HG03342 (cell line): ENCODE measurements at regions not wholly inside any gene's neighbourhood (a gene's known extent, or its start where the extent isn't known, plus 50 kb on each side); places are given as distances from the start of the nearest gene placed in this dataset.

Source experiments
- ATAC-seq: cut with Tn5 transposase; IDR thresholded peaks from one replicate; pipeline ENCODE4 v1.9.1; 2021; ENCODE audit warnings: mild to moderate bottlenecking, moderate library complexity; ENCODE audit not compliant: unreplicated experiment

DNA sequence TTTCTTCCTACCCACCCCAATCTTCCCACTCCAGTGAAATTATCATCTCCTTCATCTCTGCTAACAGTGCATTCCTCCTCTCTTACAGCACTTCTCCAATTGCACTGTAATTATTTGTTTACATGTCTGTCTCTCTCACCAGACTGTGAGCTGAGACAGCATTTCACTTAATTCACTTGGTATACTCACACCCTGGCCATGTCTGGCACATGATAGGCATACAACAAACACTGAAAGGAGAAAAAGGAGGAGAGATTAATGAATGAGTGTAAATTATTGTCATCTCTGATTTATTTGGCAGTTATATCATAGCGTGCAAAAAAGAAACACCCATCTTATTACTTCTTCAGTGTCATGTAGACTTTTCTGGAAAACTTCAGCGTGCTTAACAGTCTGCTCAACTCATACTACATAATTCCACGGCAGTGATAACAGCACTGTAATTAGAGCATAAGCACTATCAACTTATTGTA lies 452.3 kb downstream of the ADAMTS20 start:
- no peak for ATAC-seq

DNA sequence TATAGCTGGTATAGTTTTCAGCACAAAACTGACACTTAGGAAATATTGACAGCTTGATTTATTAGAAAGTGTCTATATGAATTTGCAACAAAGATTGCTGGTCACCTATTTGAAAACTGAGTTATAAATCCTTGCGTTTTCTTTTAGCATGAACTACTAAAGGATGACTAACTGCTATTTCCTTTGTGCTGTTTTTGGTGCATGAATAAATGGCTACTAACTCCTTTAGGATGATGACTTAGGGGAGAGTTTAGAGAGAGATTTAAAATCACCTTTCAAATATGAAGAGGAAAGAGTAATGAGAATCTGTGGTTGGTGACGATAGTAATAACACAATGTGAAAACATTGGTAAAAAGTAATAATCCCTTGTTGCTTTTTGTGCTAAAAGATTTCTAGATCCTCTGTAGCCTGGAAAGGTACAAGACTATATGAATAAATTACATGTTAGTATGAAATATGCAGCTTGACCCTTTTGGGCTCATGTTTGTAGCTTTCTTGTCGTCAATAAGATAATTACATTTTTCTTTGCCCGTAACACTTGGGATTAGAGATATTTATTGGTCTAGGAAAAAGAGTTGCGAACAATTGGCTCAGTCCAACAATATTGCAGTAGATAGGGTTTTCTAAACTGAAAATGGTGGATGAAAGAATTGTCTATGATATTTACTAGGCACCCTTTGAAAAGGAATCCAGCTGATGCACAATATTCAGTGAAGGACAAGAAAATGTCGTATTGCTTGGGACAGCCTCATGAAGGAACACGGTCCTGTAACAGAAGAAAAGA lies 453.0 kb downstream of the ADAMTS20 start:
- no peak for ATAC-seq

DNA sequence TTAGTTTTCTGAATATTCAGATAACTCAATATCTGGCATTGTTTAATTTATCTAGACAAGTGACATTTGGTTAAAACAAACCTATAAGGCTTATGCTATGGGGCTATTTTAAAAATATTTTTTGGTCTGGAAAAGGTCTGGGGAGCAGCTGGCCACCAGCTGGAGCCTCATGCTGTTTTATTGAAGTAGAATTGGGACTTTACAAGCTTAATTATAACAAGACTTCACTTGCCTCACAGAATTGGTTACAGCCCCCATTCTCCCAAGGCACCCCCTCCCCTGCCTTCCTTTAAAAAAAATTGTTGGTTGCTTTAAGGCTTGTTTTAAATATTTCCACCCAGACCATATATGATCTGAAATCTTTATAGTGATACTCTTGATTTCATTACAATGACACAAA lies 453.9 kb downstream of the ADAMTS20 start:
- ATAC-seq = no peak

DNA sequence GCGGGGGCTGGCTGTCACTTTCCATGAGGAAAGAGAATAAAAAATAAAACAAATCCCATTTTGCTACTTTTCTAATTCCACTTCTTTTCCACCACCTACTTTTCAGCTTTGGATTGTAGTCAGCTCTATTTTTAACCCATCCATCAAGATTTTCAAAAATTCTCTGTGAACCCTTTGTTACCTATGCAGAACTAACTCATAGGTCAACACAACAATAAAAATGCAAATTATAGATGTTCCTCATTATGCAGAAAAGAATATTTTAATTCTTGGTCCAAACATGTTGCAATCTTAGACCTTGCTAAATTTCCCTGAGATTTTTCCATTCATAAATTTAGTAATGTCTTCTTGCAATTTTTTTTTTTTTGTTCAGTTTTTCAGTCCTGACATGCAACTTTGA lies 454.5 kb downstream of the ADAMTS20 start:
- no peak for ATAC-seq

DNA sequence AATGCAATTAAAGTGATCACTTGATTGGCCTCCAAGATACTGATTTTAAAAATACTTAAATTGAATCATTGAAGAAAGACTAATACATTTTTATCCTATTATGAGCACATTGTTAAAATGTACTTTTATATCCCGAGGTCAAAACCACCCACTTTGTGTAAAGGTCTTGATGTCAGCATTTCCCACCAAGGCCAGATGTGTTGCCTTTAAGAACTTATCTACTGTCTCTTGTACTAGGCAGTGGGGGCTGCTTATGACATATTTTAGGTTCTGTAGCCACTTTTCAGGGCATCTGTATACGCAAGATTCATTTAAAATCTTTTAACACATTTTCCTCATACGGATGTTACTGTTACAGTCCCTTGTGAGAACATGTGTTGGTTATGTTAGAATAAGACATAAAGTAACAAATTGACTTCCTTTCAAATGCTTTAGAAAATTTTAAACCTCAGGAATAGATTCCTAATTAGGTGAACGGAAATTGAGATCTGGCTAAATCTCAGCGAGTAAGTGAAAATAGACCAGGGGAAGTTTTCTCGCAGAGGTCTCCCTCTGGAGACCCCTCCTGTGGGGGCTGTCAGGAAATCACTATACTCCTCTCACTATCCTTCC lies 456.2 kb downstream of the ADAMTS20 start:
- no peak for ATAC-seq

DNA sequence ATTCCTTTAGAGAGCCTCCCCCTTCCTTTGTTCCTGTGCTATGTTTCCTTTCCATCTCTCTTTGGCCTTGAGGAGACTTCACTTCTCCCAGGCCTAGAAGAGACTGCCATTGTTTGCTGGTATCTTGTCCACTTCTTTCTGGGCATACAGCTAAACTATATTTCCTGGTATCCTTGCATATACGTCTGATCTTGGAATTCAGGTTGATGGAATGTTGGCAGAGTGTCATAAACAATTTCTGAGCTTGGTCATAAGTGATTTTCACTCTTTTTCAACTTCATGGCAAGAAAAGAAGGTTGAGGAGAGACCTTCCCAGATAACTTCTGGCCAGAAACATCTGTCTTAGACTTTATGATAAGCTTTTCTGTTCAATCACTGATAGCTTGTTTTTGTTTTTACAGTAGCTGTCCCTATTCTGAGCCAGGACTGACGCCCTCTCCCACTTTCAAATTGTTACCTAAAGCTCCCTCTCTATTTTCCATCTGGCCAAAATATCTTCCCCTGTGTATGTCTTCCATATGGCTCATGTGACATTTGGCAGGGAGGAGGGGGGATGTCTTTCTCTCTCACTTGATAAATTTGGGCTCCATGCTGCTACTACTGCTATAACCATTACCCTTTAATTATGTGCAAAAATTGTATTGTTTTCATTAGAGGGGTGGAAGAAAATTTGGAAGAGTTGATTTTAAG lies 457.0 kb downstream of the ADAMTS20 start:
- ATAC-seq = no peak

DNA sequence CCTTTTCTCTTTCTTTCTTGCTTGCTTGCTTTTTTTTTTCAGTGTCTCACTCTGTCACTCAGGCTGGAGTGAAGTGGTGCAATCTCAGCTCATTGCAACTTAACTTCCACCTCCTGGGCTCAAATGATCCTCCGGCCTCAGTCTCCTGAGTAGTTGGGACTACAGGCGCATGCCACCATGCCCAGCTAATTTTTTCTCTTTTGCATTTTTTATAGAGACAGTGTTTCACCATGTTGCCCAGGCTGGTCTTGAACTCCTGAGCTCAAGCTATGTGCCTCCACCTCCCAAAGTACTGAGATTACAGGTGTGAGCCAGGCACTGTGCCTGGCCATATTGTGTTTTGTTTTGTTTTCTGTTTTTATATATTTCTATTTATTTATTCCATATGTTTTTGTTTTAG lies 461.0 kb downstream of the ADAMTS20 start:
- ATAC-seq = no peak

DNA sequence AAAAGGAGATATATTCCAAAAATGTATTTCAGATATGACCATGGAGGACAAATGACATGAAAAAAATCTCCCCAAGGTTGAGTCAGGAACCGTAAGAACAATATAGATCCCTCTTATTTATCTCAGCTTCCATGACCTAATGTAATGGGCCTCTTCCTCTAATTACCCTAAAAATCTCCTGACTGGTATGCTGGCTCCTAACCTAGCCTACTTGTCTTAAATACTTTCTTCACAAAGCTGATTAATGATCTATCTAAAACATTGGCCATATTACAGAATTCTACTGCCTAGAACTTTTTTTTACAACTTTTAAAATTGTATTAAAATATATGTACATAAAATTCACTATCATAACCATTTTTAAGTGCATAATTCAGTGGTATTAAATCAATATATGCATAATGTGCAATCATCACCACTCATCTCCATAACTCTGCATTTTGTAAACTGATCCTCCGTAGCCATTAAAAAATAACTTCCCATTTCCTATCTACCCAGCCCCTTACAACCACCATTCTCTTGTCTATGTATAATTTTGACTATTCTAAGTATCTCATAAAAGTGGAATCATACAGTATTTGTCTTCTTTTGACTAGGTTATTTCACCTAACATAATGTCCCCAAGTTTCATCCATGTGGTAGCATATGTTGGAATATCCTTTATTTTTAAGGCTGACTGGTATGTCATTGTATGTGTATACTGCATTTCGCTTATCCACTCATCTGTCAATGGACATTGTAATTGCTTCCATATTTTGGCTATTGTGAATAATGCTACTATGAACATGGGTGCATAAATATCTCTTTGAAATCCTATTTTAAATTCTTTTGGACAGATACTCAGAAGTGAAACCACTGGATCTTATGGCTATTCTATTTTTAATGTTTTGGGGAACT lies 464.6 kb downstream of the ADAMTS20 start:
- no peak for ATAC-seq

DNA sequence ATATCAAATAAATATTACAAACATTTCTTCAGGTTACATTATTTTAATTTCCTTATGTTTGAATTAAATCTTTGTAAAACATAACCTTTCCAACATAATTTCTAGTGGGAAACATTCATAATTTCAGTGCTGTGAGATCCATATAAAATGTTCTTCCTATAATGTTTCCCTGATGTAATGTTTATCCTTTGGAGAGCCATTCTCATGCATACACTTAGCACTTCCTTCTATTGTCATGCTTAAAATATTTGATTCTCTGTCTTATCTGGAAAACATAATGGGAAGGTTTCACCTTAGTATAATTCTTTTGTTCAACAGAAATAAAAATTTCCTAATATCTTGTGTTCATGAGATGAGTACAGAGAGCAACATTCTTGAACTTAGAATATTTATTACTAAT lies 472.5 kb downstream of the ADAMTS20 start:
- no peak for ATAC-seq

DNA sequence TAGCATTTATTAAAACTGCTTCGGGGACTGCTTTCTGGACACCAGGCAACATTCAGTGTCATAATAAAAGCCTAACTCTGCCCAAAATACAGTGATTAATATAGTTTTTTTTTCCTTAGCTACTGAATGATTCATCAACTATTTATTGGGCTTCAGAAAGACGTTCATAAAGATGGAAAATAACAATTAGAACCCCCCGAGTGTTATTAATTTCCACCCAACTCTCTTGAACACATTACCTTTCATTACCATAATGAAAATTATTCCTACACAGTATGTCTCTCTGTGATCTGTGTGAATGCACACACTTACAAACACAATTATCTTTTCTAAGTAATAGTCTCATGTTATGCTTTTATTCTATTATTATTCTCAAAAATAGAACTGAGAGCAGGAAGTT lies 473.0 kb downstream of the ADAMTS20 start:
- ATAC-seq = no peak

DNA sequence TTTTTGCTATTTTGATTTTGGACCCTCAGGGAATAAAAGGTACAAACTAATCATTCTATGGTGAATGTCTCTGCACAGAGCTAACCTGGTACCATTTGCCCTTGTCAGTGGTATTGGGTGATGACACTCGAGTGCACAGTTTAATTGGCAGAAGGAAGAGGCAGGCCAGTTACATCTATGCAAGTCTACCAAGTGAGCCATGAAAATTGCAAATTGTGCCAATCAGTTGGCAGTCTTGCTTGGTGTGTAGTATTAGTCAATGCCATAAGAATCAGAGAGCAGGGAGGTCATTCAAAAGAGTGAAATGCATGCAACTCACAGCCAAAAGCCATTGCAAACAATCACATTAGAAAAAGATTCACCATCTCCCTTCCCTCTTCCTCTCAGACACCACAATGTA lies 479.6 kb downstream of the ADAMTS20 start:
- no peak for ATAC-seq

DNA sequence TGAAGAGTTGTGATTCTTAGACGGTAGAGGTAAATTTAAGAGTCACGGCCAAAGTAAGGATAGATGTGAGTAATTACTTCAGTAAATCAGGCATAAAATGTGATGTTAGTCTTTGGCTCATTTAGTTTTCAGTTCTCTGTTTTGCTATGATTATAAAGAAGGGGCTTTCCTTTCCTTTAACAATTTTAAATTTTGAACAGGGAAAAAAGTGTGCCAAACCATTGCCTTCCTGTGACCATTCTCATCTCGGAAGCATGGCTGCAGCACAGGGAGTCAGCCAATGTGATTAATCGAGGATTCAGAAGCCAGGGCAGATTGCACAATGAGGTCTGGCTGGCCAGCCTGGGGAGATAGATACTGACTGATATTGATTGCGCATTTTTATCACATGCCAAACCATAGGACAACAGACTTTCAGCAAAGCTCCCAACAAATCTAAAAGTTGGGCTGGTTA lies 480.2 kb upstream of the PRICKLE1 start:
- ATAC-seq = no peak

DNA sequence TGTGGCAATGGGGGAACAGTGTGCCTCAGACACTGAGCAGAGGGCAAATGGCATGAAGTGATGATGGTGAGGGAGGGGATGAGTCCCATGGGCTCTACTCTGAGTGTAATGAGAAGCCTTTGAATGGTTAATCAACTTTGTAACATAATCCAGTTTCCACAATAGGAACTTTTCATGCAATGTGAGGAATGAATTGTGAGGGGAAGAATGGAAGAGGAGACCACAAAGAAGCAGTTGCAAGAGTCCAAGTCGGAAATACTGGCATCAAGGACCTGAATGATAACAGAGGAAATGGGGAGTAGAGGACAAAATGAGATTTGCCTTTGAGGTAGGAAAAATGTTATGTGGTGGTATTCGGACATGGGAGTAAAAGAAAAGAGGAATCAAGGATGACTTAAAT lies 476.9 kb upstream of the PRICKLE1 start:
- no peak for ATAC-seq

DNA sequence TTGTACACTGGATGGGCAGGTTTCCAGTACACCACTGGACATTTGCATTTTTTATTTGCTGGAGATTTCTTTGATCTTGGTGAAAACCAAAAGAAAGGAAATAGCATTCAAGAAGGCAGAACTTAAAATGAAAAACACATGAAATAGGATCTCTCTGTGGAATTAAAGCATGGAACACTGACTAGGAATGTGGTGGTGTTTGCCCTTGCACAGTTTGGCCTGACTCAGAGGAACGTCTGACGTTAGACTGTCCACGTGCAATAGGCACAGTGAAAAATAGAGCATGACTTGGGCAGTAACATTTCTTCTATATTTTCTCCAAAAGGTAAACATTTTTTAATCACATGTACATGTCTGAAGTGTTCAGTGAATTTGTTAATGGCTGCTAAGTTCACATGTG lies 474.1 kb upstream of the PRICKLE1 start:
- no peak for ATAC-seq

DNA sequence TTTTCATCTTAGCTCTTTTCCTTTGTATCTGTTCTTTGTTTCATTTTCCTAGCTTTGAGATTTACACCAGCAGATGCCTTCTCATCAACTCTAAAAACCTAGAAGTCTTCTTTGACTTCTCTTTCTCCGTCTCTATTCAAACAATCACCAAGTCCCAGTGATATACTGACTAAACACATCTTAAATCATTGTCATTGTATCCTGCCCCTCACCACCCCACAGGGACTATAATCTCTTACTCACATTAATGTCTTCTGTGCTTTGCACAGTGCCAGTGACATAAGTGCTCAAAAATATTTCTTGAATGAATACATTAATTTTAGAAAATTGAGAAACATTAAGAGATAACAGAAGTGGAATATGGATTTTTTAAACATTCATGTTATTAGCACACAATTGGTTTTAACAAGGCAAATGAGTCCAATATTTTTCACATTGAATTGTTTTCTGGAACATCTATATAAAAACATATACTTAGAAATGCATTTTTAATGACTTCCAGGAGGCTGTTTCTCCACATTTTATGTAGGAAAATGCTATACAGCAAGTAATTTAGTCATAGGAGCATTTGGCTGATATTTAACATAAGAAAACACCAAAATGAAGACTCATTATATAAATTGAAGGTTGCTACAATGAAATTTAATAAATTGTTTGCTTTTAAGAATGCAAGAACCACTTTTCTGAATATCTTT lies 472.8 kb upstream of the PRICKLE1 start:
- no peak for ATAC-seq

DNA sequence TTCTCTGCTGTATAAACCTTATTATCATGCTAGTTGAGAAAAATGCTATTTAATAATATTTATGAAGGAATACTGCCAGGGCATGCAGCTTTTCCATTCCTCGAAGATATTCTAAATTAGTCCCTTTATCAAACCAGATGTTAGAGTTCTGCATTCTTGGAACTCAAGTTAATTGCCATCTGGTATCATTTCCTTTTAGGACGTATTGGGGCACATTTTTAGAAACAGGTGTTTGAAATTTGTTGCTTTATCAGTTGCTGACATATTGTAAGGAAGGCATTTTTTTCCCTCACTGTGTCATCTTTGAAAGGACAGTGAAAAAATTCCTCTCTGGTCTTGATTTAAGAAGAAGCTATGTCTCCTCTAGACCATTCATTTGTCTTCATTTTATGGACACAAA lies 471.2 kb upstream of the PRICKLE1 start:
- no peak for ATAC-seq

DNA sequence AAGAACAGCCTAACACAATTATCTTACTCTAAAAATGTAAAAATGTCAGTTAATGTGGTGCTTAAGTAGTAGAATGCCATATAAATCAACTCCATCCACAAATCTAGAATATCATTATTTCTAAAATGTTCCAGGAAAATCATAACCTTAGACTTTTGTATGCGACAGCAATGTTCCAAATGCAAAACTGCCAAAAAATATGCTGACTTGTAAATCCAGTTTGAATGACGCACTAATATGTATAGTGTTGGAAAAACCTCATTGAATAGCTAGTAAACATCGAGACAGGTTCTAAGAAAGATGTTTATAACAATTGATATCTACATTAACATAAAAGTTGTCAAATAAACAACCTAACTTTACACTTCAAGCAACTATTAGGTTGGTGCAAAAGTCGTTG lies 469.1 kb upstream of the PRICKLE1 start:
- no peak for ATAC-seq

DNA sequence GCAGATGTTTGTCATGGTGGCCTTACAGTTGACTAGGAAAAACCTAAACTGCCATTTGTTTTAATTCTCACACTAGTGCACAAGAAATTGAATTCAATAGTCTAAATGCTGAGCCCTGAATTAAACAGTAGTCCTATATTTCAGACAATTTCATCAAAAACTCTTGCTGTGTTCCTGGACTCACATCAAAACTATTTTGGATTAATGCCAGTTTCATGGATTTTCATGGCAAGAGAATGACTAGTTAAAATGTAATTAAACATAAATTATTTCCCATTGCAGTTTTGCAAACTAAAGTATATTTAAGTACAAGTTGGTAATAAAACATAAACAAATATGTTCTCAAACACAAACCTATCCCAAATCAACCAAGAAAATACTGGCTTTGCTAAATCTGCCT lies 468.0 kb upstream of the PRICKLE1 start:
- no peak for ATAC-seq

DNA sequence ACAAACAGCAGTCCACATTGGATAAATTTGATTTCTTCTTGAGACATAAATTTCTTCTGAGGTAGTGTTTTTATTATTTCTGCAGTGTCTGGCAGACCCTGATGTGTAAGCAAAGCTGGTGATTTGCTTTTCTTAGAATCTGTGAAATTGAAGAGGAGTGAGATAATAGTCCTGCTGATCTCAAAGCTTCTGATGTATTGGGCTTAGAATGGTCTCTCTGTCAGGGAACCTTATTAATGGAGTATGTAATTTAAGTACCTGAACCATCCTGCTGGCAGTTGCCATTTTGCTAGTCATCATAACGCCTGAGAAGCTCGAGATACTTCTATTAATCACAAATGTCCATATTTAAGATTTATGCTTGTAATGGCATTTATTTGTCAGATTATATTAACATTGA lies 464.5 kb upstream of the PRICKLE1 start:
- no peak for ATAC-seq

DNA sequence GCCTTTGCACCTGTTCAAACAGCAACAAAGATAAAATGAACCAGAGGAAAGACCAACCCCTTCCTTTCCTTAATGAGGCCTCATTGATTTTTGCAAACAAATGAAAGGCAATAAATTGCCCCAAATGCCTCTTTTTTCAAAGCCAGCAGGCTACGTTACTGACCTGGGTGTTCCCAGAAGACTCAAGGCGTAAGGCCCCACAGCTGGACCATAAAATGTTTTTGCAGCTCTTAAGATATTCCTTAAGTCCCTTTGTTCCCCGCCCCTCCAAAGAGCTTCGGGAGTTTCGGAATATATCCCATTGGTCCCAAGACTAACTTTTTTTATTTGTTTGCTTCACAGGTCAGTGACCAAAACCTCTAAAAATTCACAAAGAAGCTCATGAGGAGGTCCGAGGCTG lies 462.9 kb upstream of the PRICKLE1 start:
- ATAC-seq = no peak
